SH-SY5Y (cell line): ENCODE measurements at regions not wholly inside any gene's neighbourhood (a gene's known extent, or its start where the extent isn't known, plus 50 kb on each side); places are given as distances from the start of the nearest gene placed in this dataset.

Source experiments
- GATA2 ChIP-seq: IDR thresholded peaks from 2 replicates; pipeline ENCODE4 v1.6.1; 2011; ENCODE audit warnings: mild to moderate bottlenecking, low read depth, low read length
- GATA3 ChIP-seq: IDR thresholded peaks from 2 replicates; pipeline ENCODE4 v1.6.1; 2011; ENCODE audit warnings: low read depth, mild to moderate bottlenecking, low read length, moderate library complexity

- TF ChIP-seq GATA3 (no peak), GATA2 (no peak)
Measured at GRCh38 chr20:60598528-60598927, 640.3 kb downstream of the CDH26 start.

GRCh38 chr20:60599381-60599780, 641.2 kb downstream of the CDH26 start:
- TF ChIP-seq GATA2 (no peak), GATA3 (no peak)

- TF ChIP-seq GATA3 (no peak), GATA2 (no peak)
Measured at GRCh38 chr20:60600036-60600435, 641.8 kb downstream of the CDH26 start.

GRCh38 chr20:60624066-60624465, 628.0 kb upstream of the CDH4 start:
- no peak for TF ChIP-seq GATA2
- no peak for TF ChIP-seq GATA3

GRCh38 chr20:60627751-60628565, 624.1 kb upstream of the CDH4 start:
- TF ChIP-seq GATA2 (no peak), GATA3 (no peak)

GRCh38 chr20:60628749-60629148, 623.3 kb upstream of the CDH4 start:
- TF ChIP-seq GATA3, result no peak
- no peak for TF ChIP-seq GATA2

GRCh38 chr20:60629206-60629605, 622.9 kb upstream of the CDH4 start:
- TF ChIP-seq GATA2, result no peak
- no peak for TF ChIP-seq GATA3

- TF ChIP-seq GATA2 (no peak), GATA3 (no peak)
Measured at GRCh38 chr20:60630609-60631008, 621.5 kb upstream of the CDH4 start.

- TF ChIP-seq GATA3 (no peak), GATA2 (no peak)
Measured at GRCh38 chr20:60631585-60632287, 620.3 kb upstream of the CDH4 start.

GRCh38 chr20:60632391-60633262, 619.4 kb upstream of the CDH4 start:
- no peak for TF ChIP-seq GATA2
- no peak for TF ChIP-seq GATA3

- TF ChIP-seq GATA2 (no peak), GATA3 (no peak)
Measured at GRCh38 chr20:60634491-60635172, 617.4 kb upstream of the CDH4 start.

- no peak for TF ChIP-seq GATA3
- TF ChIP-seq GATA2, result no peak
Measured at GRCh38 chr20:60636417-60636816, 615.6 kb upstream of the CDH4 start.

GRCh38 chr20:60637801-60638200, 614.3 kb upstream of the CDH4 start:
- no peak for TF ChIP-seq GATA3
- TF ChIP-seq GATA2, result no peak

- TF ChIP-seq GATA2 (no peak), GATA3 (no peak)
Measured at GRCh38 chr20:60638430-60639098, 613.5 kb upstream of the CDH4 start.
